ENCODE measurements at regions not wholly inside any gene's neighbourhood (a gene's known extent, or its start where the extent isn't known, plus 50 kb on each side); places are given as distances from the start of the nearest gene placed in this dataset.

DNA sequence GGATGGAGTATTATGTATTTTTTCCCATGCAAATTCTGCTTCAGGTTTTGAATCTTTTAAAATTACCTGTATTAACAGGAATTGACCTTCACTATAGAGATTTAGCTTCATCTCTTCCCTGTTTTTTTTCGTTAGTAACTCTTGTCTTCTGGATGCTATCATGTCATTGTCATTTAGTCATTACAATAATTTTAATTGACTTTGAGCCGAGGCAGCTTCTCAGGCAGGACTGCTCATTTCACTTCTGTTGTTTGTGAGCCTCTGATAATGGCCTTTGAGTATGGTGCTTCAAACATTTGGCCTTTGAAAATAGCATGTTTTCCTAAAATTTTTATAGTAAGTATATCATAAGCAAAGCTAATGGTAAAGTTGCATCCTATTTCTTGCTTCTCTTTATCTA, 375.1 kb upstream of the MMS22L start:
- TF ChIP-seq, protein P1, sequence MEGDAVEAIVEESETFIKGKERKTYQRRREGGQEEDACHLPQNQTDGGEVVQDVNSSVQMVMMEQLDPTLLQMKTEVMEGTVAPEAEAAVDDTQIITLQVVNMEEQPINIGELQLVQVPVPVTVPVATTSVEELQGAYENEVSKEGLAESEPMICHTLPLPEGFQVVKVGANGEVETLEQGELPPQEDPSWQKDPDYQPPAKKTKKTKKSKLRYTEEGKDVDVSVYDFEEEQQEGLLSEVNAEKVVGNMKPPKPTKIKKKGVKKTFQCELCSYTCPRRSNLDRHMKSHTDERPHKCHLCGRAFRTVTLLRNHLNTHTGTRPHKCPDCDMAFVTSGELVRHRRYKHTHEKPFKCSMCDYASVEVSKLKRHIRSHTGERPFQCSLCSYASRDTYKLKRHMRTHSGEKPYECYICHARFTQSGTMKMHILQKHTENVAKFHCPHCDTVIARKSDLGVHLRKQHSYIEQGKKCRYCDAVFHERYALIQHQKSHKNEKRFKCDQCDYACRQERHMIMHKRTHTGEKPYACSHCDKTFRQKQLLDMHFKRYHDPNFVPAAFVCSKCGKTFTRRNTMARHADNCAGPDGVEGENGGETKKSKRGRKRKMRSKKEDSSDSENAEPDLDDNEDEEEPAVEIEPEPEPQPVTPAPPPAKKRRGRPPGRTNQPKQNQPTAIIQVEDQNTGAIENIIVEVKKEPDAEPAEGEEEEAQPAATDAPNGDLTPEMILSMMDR (IDR thresholded peaks at IDR 0.05) = no peak
- TF ChIP-seq POLR2AphosphoS5 (IDR thresholded peaks at IDR 0.05) = no peak
- TF ChIP-seq POLR2A (IDR thresholded peaks at IDR 0.05) = no peak

All from gastroesophageal sphincter (tissue), 3 donors.